Spleen (tissue), 11 donors: ENCODE measurements at regions not wholly inside any gene's neighbourhood (a gene's known extent, or its start where the extent isn't known, plus 50 kb on each side); places are given as distances from the start of the nearest gene placed in this dataset.
"Not testable (repeated sequence)": the region's sequence is repeated elsewhere in the genome, so short reads cannot be mapped to it uniquely, and the experiment has no call there.

Experiments
- DNase-seq: peaks from one replicate; pipeline ENCODE4 v3.0.0-alpha.2; 2020
- H3K27ac ChIP-seq, 8 donors: fragments of 200-600 bp; sonication (generic) in 7 of 8; 1 replicate in 4 of 8; 2 replicates in 4 of 8; pipeline versions ENCODE4 v1.5.0 to v1.8.0; 2016 to 2021; ENCODE audit warnings: inconsistent platforms in 4 of 8, mild to moderate bottlenecking in 4 of 8, moderate library complexity in 1 of 8
- H3K27me3 ChIP-seq, 7 donors: fragments of 200-600 bp; sonication (generic) in 6 of 7; replicated peaks in 1 of 7; 1 replicate in 4 of 7; 2 replicates in 3 of 7; pipeline versions ENCODE4 v1.5.0 to v1.8.0; 2016 to 2021; ENCODE audit warnings: inconsistent platforms in 3 of 7, mild to moderate bottlenecking in 1 of 7
- H3K36me3 ChIP-seq, 6 donors: fragments of 200-600 bp; sonication (generic) in 5 of 6; 1 replicate in 4 of 6; 2 replicates in 2 of 6; pipeline versions ENCODE4 v1.5.0 to v1.8.0; 2016 to 2021; ENCODE audit warnings: inconsistent platforms in 2 of 6
- H3K4me1 ChIP-seq, 6 donors: fragments of 200-600 bp; sonication (generic) in 5 of 6; 1 replicate in 3 of 6; 2 replicates in 3 of 6; pipeline versions ENCODE4 v1.5.0 to v1.8.0; 2016 to 2021; ENCODE audit warnings: inconsistent platforms in 3 of 6
- H3K4me3 ChIP-seq, 8 donors: fragments of 200-600 bp; sonication (generic) in 7 of 8; 1 replicate in 4 of 8; 2 replicates in 4 of 8; pipeline versions ENCODE4 v1.5.0 to v1.8.0; 2016 to 2021; ENCODE audit warnings: inconsistent platforms in 4 of 8, mild to moderate bottlenecking in 4 of 8, moderate library complexity in 2 of 8
- H3K9me3 ChIP-seq, 8 donors: fragments of 200-600 bp; sonication (generic) in 7 of 8; 1 replicate in 4 of 8; 2 replicates in 4 of 8; pipeline versions ENCODE4 v1.5.0 to v1.8.0; 2016 to 2021; ENCODE audit warnings: inconsistent platforms in 4 of 8
- POLR2A ChIP-seq, 3 donors: fragments of 450-650 bp; IDR thresholded peaks; one replicate each; pipeline ENCODE4 v1.5.1; 2017; ENCODE audit warnings: antibody characterized with exemption in 3 of 3, mild to moderate bottlenecking in 1 of 3
- POLR2AphosphoS5 ChIP-seq, 3 donors: sonication (generic); formaldehyde crosslinking; IDR thresholded peaks; one replicate each; pipeline ENCODE4 v1.5.1; 2017; ENCODE audit warnings: antibody characterized with exemption in 3 of 3
- WGBS, 5 donors: extraction: QIAGEN DNeasy Blood & Tissue Kit in 3 of 5; methylation state at CpG; one replicate each; pipeline versions ENCODE4 v1.1.5 to v1.1.7; 2013 to 2018; 5-methylcytosine and 5-hydroxymethylcytosine counted together
- intact Hi-C: fragments of 100-400 bp; cut with DNase I; formaldehyde crosslinking; loops from one replicate; pipeline ENCODE4 v1.15.0; 2023; ENCODE audit warnings: low total_unique reads
- TF ChIP-seq, protein P1 (sequence below), 11 experiments: fragments of 200-600 bp in 7 of 11; fragments of 450-650 bp in 4 of 11; sonication (generic) in 4 of 11; IDR thresholded peaks in 8 of 11; conservative IDR thresholded peaks in 3 of 11; 1 replicate in 7 of 11; 2 replicates in 4 of 11; pipeline versions ENCODE4 v1.4.0 to v1.8.0; 2016 to 2021; ENCODE audit warnings: antibody characterized with exemption in 11 of 11, inconsistent platforms in 4 of 11, mild to moderate bottlenecking in 1 of 11
- donor health status: healthy with polysubstance abuse.
- donor health status: DM: no; HTN: no; CAD: no; lungs with moderate emphysema.
- donor health status: DM: no; HTN: no; CAD: no.
- donor health status: Bipolar disorder and iron deficiency.
- donor health status: healthy.
- donor health status: DM: no; HTN: no; CAD: no.
- donor health status: DM: yes; HTN: yes; CAD: no.

DNA sequence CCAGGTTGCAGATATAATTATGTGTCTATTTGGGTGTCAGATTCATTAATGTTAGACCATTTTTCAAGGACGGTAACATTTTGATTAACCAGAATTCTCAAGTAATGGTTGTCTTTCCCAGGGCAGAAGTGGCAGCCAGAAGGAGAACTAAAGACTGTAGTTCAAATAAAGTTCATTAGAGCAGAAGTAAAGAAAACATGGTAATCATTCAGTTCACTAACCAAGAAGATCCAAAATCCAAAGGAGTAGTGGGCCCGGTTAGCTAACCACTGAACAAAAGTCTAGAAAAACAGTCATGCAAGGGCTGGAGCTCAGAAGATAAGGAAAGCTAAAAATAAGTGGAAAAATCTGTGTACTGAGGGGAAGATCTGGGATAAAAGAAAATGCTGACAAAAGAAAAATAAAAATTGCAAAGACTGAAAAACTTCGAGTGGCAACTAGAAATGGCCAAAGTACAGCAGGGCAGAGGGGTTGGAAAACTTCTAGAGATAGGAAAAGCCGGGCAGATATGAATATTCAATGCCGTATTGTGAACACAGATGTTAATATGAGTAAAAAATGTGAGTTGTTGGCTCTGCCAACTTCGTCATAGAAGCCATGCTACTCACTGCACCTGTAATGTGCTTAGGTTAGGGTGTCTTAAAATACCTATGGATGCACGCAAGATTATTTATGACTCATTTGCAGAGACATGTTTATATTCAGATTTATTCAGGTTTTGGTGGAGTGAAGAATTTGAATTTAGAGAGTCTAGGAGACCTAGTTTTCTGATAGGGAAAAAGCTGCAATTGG, 925.9 kb downstream of the LTN1 start:
- intact Hi-C loops, result no loop called here
- TF ChIP-seq POLR2A (IDR thresholded peaks at IDR 0.05), result no peak
- TF ChIP-seq, protein P1, sequence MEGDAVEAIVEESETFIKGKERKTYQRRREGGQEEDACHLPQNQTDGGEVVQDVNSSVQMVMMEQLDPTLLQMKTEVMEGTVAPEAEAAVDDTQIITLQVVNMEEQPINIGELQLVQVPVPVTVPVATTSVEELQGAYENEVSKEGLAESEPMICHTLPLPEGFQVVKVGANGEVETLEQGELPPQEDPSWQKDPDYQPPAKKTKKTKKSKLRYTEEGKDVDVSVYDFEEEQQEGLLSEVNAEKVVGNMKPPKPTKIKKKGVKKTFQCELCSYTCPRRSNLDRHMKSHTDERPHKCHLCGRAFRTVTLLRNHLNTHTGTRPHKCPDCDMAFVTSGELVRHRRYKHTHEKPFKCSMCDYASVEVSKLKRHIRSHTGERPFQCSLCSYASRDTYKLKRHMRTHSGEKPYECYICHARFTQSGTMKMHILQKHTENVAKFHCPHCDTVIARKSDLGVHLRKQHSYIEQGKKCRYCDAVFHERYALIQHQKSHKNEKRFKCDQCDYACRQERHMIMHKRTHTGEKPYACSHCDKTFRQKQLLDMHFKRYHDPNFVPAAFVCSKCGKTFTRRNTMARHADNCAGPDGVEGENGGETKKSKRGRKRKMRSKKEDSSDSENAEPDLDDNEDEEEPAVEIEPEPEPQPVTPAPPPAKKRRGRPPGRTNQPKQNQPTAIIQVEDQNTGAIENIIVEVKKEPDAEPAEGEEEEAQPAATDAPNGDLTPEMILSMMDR (IDR thresholded peaks at IDR 0.05 in 8 of 11, conservative IDR thresholded peaks at IDR 0.05 in 3 of 11), result no peak
- H3K4me3 ChIP-seq, result no peak overlapping the region
- H3K27ac ChIP-seq, result no peak overlapping the region
- H3K36me3 ChIP-seq, result no peaks in the 10 kb centered on the region
- DNase-seq, result no peak
- no peaks in the 10 kb centered on the region for H3K27me3 ChIP-seq
- peaks cover 0 to 4% (median 0%) of the 10 kb centered on the region in 8 donors for H3K9me3 ChIP-seq
- 77 to 84% (median 83%) methylated on average over 7 of the region's 7 CpGs for WGBS, 5 donors
- H3K4me1 ChIP-seq, result peaks cover 0 to 13% (median 0%) of the 10 kb centered on the region in 6 donors

DNA sequence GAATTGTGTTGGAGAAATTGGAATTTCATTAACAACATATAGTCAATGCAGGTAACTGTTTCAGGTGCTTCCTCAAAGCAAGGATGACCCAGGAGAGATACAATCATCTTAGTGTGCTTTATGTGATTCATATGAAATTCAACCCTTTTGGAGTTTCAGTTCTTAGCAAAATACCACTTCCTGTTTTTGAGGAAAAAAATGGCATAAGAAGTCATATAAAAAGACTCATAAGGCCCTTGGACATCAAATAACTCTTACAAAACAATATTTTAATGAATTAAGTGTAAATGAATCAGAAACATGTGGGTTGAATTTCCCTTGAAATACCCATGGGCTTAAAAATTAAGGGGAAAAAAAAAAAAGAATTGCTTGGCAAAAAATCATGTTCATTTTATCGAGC, 926.6 kb downstream of the LTN1 start:
- 20 to 53% (median 38%) methylated on average over 1 of the region's 1 CpG for WGBS, 5 donors
- no peak overlapping the region for H3K27ac ChIP-seq

DNA sequence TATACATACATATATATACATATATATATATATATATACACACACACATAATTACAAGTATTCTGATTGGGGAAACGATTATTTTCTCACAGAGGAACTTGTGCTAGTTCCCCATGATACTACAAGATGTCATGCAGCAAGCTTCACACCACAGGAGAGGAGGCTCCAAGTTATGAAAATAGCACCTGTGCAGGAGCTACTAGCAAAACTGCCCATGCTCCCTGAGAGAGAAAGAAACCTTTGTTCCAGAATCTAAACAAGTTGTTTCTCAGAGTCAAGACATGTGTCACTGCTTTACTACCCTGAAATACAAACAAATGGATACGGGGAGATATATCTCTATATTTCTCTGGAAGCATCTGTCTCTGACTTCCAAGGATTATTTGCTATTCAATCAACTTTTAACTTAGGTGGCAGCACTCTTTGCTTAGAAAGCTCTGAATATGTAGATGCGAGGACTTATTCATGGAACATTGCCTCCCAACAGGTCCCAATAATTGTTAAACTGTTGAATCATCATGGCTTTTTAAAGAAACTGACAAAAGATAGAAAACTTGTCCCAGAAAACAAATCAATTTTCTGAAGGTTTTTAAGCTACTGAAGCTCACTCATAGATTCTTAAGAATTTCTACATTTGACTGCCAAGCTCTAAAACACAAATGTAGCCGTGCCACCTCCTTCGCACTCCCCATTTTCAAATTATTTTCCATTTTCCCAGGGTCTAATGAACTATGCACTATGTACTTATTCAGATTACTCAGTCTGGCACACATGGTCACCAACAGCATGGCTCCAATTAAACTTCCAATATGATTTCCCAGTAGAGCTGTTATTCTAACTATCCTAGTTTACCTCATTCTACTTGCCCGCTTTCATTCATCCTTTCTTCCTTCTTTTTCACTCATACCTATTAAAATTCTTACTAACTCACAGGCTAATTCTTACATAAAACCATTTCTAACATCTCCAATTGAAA, 929.1 kb downstream of the LTN1 start:
- Histone ChIP-seq H3K36me3 (no peaks in the 10 kb centered on the region), H3K27me3 (no peaks in the 10 kb centered on the region), H3K27ac (no peak overlapping the region), H3K4me3 (no peak overlapping the region), H3K9me3 (no peaks in the 10 kb centered on the region), H3K4me1 (peaks cover 0 to 13% (median 0%) of the 10 kb centered on the region in 6 donors)
- intact Hi-C loops, result no loop called here
- TF ChIP-seq, protein P1 (IDR thresholded peaks at IDR 0.05 in 8 of 11, conservative IDR thresholded peaks at IDR 0.05 in 3 of 11), result no peak
- TF ChIP-seq POLR2A (IDR thresholded peaks at IDR 0.05), result no peak
- DNase-seq, result no peak
- WGBS, 5 donors, result 85 to 88% (median 86%) methylated on average over 6 of the region's 6 CpGs

More for the DNA sequence above, 926.6 kb downstream of the LTN1 start:
- DNase-seq, result no peak
- TF ChIP-seq, protein P1 (IDR thresholded peaks at IDR 0.05 in 8 of 11, conservative IDR thresholded peaks at IDR 0.05 in 3 of 11), result no peak
- TF ChIP-seq POLR2A (IDR thresholded peaks at IDR 0.05), result no peak
- no peak for TF ChIP-seq POLR2AphosphoS5 (IDR thresholded peaks at IDR 0.05)
- H3K9me3 ChIP-seq, result no peaks in the 10 kb centered on the region
- intact Hi-C loops, result no loop called here
- H3K27me3 ChIP-seq, result no peaks in the 10 kb centered on the region
- no peak overlapping the region for H3K4me3 ChIP-seq
- H3K4me1 ChIP-seq, result peaks cover 0 to 13% (median 0%) of the 10 kb centered on the region in 6 donors
- no peaks in the 10 kb centered on the region for H3K36me3 ChIP-seq

DNA sequence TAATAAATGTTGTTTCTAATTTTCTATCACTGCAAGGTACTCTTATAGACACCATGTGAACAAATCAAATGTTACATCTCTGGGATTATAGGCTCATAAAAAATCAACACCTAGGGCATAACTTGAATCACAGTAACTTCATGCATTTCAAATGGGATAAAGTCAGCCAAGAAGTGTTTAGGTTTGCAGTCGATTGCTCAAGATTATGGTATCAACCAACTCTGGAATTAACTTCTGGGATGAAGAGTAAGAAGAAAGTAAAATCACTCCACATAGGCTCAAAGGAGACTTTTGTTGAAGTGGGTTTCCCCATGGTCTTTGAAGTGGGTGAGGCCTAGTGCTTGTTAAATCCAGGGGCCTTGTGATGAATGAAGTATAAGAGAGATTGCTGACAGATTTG, 939.7 kb downstream of the LTN1 start:
- not testable (repeated sequence) for H3K27ac ChIP-seq, H3K27me3 ChIP-seq, H3K9me3 ChIP-seq, H3K4me3 ChIP-seq, H3K4me1 ChIP-seq, DNase-seq, H3K36me3 ChIP-seq
- intact Hi-C loops, result loop anchor here (10.0 kb wide), 1 partner anchor 692 kb away; no protein-coding TSS in a partner anchor
- 76 to 94% (median 80%) methylated on average over 1 of the region's 1 CpG for WGBS, 5 donors
